Fibroblast of villous mesenchyme (primary cell): ENCODE measurements at regions not wholly inside any gene's neighbourhood (a gene's known extent, or its start where the extent isn't known, plus 50 kb on each side); places are given as distances from the start of the nearest gene placed in this dataset.

Experiments used
- DNase-seq: peaks from one replicate; pipeline ENCODE4 v3.0.0-alpha.2; 2010; ENCODE audit warnings: low read depth
- H3K4me3 ChIP-seq: 2 replicates; pipeline ENCODE4 v1.5.1; 2011; ENCODE audit warnings: low read depth, mild to moderate bottlenecking, low read length
- CTCF ChIP-seq: IDR thresholded peaks from 2 replicates; pipeline ENCODE4 v1.5.1; 2012; ENCODE audit warnings: low read depth, mild to moderate bottlenecking, low read length; ENCODE audit not compliant: insufficient read depth

- TF ChIP-seq CTCF, result no peak
- no peak overlapping the region for H3K4me3 ChIP-seq
- DNase-seq, result no peak
Observed at GRCh38 chr6:166853371-166854325, 102.7 kb downstream of the RNASET2 start.

- no peak for DNase-seq
- no peak for TF ChIP-seq CTCF
- H3K4me3 ChIP-seq, result no peak overlapping the region
Observed at GRCh38 chr6:166852451-166852975, 103.8 kb downstream of the RNASET2 start.

DNA sequence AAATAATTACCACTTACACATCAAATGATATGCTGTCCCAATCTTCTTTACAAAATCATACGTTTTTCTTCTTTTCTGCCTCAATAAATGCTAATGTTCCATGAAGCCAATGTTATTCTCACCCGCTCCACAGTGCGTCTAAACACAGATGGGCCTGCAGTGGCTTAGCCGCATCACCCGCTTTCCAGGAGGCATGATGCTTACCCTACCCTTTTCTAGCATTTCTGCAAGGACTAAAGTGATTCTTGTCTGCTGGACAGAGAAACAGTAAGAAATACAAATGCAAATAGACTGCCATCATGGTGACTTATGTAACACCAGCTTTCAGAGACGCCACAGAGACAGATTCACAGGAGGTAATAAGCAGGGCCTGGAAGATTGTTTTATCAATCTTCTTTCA, 104.4 kb downstream of the RNASET2 start:
- DNase-seq, result no peak
- no peak overlapping the region for H3K4me3 ChIP-seq
- no peak for TF ChIP-seq CTCF

GRCh38 chr6:166851426-166851825, 104.9 kb downstream of the RNASET2 start:
- no peak overlapping the region for H3K4me3 ChIP-seq
- no peak for TF ChIP-seq CTCF
- DNase-seq, result no peak

DNA sequence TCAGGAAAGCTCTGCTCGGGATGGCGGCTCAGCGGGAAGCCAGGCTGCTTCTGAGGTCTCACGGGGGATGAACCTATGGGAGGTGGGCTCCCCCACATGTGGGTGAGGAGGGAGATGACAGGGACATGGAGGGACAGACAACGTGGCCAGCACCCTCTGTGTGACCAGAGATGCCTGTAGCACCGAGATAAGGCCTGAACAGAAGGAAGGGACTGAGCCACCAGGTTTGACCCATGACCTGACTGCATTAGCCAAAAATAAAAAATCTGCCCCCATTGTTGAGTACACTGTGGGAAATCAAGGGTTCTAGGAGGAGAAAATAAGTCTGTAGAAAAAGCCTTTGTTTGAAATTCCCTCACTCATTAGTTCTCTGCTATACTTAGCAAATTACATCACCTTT, 105.7 kb downstream of the RNASET2 start:
- no peak for TF ChIP-seq CTCF
- DNase-seq, result no peak
- no peak overlapping the region for H3K4me3 ChIP-seq

GRCh38 chr6:166849749-166850183, 106.6 kb downstream of the RNASET2 start:
- H3K4me3 ChIP-seq, result no peak overlapping the region
- no peak for DNase-seq
- no peak for TF ChIP-seq CTCF
